ENCODE measurements at regions not wholly inside any gene's neighbourhood (a gene's known extent, or its start where the extent isn't known, plus 50 kb on each side); places are given as distances from the start of the nearest gene placed in this dataset.

DNA sequence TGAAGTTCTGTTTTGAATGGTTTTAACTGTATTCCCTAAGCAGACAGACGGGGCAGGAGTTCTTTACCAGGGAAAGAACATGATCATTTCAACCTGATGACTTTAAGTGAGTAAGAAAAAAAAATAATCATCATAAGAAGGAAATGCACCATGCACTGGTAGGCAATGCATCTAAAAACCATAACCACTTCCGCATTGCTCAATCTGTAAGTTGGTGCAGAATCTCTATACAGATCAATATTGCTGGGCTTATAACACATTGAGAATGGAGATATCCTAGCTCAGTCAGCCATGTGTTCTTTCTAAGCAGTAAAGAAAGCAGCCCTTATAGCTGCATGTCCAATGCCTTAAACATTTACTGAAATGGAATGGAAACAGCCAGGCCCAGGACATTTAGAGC lies 407.1 kb upstream of the DMAC1 start:
- DNase-seq (ENCODE audit: missing footprints) (no peak), ATAC-seq (no peak)
- intact Hi-C loops (cut with DNase I) = no loop called here

DNA sequence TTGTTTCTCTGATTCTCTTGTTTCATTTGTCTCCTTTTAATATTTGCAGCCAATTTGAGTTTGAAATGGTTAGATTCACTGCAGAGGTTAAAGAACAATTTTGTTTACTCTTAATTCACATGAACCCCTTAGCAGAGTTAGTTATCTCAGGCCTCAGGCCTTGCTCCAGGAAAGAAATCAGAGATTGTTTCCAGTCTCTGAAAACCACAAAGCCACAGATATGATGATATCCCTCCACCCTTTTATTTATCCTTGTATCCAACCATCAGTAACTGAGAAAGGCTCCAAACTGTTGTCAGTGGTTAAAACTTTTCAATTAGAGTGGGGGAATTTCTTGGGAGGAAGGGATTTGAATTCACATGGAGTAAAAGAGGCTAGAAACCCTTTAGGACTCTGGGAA lies 406.0 kb upstream of the DMAC1 start:
- intact Hi-C loops (cut with DNase I) = no loop called here
- ATAC-seq = no peak
- no peak for DNase-seq (ENCODE audit: missing footprints)

DNA sequence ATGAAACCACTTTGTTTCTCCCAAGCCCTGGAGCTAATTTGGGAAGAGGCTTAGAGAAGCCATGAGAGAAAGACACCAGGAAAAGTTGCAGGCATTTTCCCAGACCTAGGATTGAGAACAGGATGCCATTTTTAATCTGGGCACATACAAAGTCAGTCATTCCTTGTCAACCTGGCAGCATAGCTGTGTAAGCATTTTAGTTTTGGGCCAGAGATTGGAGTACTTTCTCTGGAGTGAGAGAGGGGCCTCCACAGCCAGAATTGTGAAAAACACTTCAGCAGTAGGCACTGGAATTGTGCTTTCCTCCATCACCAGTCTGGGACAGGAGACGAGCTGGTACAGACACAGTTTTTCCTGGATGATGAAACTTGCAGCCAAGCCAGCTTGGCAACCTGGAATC lies 390.3 kb upstream of the DMAC1 start:
- DNase-seq (ENCODE audit: missing footprints) (no peak), ATAC-seq (no peak)
- intact Hi-C loops (cut with DNase I) = no loop called here

DNA sequence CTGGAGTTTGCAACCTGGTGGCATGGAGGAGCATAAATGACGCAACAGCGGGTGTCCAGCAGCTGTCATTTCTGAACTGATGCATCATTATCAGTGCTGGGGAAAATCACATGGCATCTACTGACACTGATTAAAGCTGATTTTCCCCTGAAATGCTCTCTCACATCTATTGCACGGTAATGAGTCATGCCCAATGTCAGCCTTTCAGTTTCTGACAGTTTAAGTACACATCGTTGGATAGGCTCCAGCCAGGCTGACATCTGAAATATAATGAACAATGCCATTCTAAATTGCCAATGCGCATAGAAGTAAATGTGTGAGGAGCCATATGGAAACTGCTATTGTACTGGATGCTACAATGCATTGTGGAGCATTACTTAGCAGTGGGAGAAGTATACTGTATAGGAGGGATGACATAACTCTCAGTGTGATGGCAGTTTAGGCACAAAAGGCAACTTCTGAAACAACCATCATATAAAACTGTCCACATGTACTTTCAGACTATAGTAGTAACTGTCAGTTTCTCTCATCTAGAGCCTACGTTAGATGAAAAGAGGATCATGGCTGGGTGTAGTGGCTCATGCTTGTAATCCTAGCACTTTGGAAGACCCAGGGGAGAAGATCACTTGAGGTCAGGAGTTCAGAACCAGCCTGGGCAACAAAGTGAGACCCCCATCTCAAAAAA lies 389.3 kb upstream of the DMAC1 start:
- ATAC-seq = no peak
- intact Hi-C loops (cut with DNase I) = no loop called here

DNA sequence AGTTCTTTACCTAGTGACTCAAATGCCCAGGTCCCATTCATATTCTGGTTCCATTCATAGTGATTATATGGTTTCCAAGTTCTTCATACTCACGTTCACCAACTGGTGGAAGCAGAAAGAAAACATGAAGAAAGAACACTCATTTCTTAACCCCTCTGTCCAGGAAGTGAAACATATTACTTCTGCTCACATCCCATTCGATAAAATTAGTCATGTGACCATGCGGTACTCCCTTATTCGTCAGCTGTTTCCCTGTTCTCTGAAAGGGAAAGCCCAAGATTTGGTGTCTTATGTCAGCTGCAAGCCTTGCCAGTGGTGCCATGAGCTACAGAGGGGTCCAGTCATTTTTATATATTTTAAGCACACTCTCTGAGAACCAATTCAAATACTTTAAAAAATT lies 387.0 kb upstream of the DMAC1 start:
- DNase-seq (ENCODE audit: missing footprints) (no peak), ATAC-seq (no peak)
- intact Hi-C loops (cut with DNase I) = no loop called here

More for the DNA sequence above, 389.3 kb upstream of the DMAC1 start:
- no peak for DNase-seq (ENCODE audit: missing footprints)

DNA sequence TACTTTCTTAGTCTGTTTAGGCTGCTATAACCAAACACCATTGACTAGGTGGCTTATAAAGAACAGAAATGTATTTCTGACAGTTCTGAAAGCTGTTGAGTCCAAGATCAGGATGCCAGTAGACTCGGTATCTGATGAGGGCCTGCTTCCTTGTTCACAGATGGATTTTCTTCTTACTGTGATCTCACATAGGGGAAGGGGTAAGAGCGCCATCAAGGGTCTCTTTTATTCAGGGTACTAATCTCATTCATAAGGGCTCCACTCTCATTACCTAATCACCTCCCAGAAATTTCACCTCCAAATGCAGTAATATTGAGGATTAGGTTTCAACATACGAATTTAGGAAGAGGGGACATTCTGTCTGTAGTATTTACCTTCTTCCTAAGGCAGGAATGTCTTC lies 384.0 kb upstream of the DMAC1 start:
- intact Hi-C loops (cut with DNase I) = no loop called here
- DNase-seq (ENCODE audit: missing footprints) (no peak), ATAC-seq (no peak)

DNA sequence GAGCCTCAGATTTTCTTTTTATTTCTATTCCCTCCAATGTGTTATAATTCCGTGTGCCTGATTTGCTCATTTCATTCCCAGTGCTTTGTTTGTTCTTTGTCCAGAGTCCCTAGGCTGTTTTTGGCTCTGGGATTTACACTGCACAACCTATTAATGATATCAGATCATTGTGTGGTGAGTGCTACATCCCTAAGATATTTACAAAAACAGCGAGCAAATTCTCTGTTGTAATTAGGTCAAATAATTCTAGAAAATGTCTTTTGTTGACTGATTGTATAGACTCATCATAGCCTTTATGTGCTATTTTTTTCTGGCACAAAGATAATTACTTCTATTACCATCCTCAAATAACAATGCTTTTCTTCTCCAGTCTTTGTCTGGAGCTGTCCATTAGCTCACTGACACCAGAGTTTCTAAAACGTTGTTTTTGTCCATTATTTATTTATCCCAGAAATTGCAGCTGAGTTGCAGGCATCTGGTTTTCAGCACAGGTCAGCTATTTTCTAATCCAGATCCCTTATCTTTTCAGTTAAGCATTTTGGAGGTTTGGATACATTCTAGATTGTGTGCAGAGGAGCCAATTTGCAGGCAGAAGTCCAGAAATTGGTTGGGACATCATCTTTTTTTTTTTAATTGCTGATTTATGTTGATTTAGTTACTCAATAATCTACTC lies 379.9 kb upstream of the DMAC1 start:
- no peak for ATAC-seq
- intact Hi-C loops (cut with DNase I) = no loop called here
- DNase-seq (ENCODE audit: missing footprints) = no peak

DNA sequence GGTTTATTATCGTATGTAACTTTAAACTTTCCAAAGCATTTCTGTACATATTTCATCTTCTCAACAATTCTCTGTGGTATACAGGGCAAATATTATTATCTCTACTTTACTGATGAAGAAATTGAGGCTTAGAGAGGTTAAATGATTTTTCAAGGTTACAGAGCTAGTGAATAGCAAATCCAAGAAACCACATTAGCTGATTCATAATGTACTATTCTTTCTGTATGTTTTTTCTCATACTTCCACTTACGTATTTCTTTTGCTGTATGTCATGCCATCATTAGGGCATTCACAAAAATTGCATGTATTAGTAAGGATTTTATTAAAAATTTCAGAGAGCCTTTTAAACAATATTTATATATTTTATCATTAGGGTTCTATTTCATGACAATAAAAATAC lies 372.4 kb upstream of the DMAC1 start:
- ATAC-seq (no peak), DNase-seq (ENCODE audit: missing footprints) (no peak)
- intact Hi-C loops (cut with DNase I) = no loop called here

DNA sequence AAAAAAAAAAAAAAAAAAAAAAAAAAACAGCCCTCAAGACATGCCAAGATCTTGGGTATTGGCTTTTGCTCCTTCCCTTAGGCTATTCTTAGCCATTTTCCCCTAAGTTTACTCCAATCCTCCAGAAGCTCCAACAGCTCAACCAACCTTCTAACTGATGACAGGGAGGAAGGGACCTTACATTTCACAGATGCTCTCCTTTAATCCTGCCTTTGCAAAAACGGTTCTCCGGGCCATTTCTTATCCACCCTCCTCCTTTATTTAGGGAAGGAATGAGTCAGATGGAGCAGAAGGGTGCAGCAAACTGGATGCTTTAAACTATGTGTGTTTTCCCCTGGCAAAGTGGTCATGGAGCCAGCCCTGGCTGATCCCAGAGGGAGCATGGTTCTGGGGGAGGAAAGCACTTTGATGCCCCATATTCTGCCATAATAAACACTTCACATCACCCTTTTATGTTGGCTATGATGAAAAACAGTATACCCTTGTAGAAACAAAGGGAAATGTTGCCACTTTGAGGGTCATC lies 369.4 kb upstream of the DMAC1 start:
- ATAC-seq (no peak), DNase-seq (ENCODE audit: missing footprints) (no peak)
- intact Hi-C loops (cut with DNase I) = no loop called here

DNA sequence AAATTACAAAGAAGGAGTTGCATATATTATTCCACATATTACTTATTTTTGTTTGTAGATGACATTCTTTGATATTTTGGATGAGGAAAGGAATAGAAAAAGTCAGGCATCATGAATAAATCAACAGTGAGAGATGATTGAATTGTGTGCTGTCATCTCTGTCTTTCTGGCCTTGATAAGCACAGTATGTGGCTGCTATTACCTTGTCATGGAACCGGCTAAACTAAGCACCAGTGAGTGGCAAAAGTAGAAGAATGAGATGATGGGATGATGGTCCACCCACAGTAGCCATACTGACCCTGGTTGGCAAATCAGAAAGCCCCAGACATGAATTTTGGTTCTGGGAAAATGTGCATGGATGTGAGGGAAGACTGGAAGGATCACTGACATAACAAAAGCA lies 361.2 kb upstream of the DMAC1 start:
- no peak for DNase-seq (ENCODE audit: missing footprints)
- intact Hi-C loops (cut with DNase I) = no loop called here
- no peak for ATAC-seq

DNA sequence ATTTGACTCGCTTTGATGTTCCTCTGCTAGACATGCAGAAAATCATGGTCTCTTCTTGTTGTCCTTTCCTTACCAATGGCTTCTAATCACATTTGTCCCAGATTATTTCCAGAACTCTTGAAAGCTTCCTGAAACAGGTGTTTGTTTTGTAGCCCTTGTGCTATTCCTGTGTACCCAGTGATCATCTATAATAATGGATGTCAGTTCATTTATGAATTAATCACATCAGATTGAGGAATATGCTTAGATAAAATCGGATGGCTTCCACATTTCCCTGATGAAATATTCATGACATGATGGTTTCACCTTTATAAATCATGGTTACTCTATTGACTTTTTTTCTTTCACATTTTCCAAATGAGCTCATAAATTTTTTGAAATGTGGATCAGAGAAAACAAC lies 359.0 kb upstream of the DMAC1 start:
- ATAC-seq = no peak
- intact Hi-C loops (cut with DNase I) = no loop called here

DNA sequence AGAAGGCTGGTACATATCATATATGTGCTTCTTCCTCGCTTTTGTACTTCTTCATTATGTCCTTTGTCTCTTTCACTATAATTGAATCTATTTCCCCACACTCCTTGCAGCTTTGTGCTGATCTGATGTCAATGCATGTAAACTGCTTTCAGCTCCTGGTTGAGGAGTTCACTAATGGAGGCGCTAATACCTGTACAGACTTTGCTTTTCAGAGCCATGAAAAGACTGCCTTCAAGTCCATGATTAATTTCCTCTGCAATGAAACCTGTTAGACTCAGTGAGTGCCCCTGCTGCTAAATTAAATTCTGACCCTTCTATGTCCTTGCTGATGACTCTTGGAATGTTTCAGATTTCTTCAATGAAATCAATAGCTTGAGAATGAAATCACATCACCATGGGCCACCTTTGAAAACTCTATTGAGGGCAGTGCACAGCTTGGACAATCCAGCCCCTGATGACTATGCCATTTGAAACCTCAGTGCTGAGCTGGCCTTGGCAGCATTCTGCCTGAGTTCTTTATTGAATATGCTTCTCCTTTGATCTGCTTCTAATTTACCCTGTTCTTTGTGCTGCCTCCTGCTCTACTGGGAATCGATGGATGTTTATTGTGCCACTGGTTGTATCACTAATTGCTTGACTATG lies 358.2 kb upstream of the DMAC1 start:
- no peak for DNase-seq (ENCODE audit: missing footprints)
- ATAC-seq = no peak
- intact Hi-C loops (cut with DNase I) = no loop called here

More for the DNA sequence above, 359.0 kb upstream of the DMAC1 start:
- no peak for DNase-seq (ENCODE audit: missing footprints)

DNA sequence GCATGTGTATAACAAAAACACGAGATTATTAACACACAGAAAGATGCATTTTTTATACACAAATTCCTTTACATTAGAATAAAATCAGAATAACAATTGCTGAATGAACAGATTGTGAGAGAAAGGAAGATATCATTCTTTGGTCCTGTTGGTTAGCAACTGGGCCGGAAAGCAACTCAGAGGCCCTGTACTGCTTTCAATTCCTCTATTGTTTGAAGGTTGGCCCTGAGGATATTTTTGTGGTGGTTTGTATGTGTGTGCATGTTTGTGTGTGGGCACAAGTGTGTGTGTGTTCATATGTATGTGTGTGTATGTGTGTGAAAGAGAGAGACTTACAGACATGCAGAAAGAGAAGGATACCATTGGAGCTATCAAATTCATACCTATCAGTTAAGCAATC lies 356.8 kb upstream of the DMAC1 start:
- intact Hi-C loops (cut with DNase I) = no loop called here
- DNase-seq (ENCODE audit: missing footprints) (no peak), ATAC-seq (no peak)

DNA sequence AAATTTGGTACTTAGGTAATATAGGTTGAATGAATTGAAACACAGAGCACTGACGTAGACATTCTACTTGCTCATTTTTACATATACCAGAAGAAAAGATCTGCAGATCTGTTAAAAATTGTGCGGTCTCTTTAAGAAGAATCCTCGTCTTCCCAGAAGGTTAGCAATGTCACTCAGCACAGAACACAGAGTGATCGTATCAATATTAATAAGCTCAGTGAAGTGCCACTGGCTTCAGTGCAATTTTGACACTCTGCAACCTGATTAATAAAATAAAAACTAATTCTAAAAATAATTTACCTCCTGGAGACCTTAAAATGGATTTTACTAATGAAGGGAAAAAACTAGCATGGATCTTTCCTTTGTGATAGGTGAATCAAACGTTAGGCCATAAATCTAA lies 356.1 kb upstream of the DMAC1 start:
- ATAC-seq = no peak
- no peak for DNase-seq (ENCODE audit: missing footprints)
- intact Hi-C loops (cut with DNase I) = no loop called here

DNA sequence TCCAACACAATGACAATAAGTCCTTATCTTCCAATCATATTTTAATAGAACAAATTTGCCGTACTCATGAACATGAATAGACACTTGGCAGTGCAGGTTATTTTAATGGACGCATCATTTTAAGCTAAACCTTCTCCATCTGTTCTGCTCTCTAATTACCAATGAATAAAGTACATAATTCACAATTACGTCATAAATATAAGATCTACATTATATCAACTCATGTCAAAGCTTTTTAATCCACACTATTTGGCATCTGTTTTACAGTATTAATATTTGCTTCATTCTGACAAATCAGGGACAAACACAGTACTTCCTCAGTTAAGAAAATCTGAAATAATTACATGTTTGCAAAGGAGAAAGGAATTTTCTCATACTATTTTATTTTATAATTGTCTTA lies 344.1 kb upstream of the DMAC1 start:
- ATAC-seq = no peak
- no peak for DNase-seq (ENCODE audit: missing footprints)
- intact Hi-C loops (cut with DNase I) = no loop called here

DNA sequence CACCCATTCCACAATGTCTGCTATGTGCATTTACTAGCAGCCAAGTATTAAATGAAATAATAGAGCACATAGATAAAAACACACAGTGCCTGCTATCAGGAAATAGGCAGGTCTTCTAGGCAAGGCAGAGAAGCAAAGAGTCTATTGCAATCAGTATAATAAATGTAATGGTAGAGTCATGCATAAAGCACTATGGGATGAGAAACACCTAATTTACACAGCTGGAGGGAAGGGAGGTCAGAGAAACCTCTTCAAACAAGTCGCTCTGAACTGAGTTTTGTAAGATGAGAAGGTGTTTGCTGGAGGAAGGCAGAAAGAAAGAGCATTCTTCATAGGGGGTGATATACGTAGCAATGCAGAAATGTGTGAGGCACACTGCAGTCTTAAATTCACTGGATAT lies 341.0 kb upstream of the DMAC1 start:
- ATAC-seq (no peak), DNase-seq (ENCODE audit: missing footprints) (no peak)
- intact Hi-C loops (cut with DNase I) = no loop called here

DNA sequence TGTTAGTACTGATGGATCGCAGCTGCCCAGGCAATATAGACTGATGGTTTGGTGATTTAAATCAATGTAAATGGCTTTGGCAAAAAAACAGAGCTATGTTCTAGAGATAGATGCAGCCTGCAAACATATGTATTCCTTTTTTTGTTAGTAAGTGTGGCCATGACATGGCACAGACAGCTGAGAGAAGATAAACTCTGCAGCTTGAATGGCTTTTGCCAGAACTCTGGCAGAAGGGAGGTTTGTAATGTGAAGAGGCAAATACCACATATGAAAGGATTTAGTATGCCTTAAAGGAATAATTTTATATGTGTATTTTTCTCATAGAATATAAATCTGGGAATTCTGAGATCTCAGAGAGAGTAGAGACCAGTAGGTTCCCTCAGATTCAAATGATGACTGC lies 340.2 kb upstream of the DMAC1 start:
- DNase-seq (ENCODE audit: missing footprints) = no peak
- intact Hi-C loops (cut with DNase I) = no loop called here
- no peak for ATAC-seq

DNA sequence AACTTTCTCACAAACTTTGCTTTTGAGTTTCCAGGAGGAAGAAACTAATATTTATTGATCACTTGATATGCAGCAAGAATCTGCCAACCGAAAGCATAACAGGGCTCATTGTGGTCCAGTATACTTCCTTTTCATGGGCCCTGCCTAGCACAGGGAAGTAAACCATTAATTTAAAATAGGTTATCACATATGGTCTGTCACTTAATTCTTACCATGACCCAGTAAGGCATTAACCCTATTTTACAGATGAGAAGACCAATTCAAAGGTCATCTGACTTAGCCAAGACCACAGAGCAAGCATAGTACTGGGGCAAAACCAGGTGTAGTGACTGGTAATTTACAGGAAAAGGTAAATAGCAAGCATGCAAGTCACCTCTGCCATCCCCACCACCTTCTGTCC lies 336.9 kb upstream of the DMAC1 start:
- intact Hi-C loops (cut with DNase I) = no loop called here
- ATAC-seq (no peak), DNase-seq (ENCODE audit: missing footprints) (no peak)

DNA sequence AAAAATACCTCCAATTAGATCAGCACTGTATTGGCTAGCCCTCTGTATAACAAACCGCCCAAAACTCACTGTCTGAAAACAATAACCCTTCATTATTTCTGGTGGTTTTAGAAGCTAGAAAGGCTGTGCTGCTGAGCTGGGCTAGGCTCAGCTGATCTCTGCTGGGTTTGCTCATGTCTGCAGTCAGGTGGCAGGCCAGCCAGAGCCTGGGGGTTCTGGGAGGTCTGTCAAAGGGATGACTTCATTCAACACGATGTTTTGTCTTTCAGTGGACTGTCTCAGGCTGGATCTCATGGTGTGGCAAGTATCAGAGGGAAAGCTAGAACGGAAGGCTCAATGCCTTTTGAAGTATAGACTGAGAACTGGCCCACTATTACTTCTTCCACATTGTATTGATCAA lies 335.1 kb upstream of the DMAC1 start:
- intact Hi-C loops (cut with DNase I) = no loop called here
- DNase-seq (ENCODE audit: missing footprints) (no peak), ATAC-seq (no peak)

DNA sequence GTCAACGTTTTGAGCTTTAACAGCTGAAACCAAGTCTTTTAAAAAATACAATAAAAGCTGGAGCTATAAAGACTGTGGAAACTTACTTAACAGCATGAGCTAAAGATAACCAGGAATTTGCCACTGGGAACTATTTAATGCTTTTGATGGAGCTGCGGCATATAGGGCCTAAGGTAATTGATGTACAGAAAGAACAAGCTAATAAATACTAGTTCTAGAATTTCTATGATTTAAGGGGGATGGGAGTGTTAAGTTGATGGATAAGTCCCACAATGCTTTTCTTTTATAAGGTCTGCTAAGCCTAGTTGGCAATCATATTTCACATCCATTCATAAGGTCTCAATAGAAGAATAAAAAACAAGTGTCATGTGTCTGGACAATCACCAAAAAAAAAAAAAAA lies 334.0 kb upstream of the DMAC1 start:
- DNase-seq (ENCODE audit: missing footprints) (no peak), ATAC-seq (no peak)
- intact Hi-C loops (cut with DNase I) = no loop called here

Data from Right ventricle myocardium inferior (tissue), 1 donor.